OCI-LY1 (cell line): ENCODE measurements at regions not wholly inside any gene's neighbourhood (a gene's known extent, or its start where the extent isn't known, plus 50 kb on each side); places are given as distances from the start of the nearest gene placed in this dataset.

Source experiments
- H2AFZ ChIP-seq: fragments of 200-600 bp; sonication (generic), shearing (Covaris generic); 2 replicates; pipeline ENCODE4 v1.6.0; 2014; ENCODE audit warnings: antibody characterized with exemption, mild to moderate bottlenecking, low read length
- H3F3A ChIP-seq: fragments of 200-600 bp; sonication (generic), shearing (Covaris generic); 2 replicates; pipeline ENCODE4 v1.6.0; 2014; ENCODE audit warnings: mild to moderate bottlenecking, antibody characterized with exemption, low read length, moderate library complexity; ENCODE audit not compliant: insufficient read depth
- H3K27ac ChIP-seq: fragments of 200-600 bp; sonication (generic); 2 replicates; pipeline ENCODE4 v1.5.1; 2014; ENCODE audit warnings: low read length, mixed run types, mild to moderate bottlenecking, low read depth; ENCODE audit not compliant: poor library complexity, severe bottlenecking
- H3K27me3 ChIP-seq: fragments of 200-600 bp; sonication (generic); 2 replicates; pipeline ENCODE4 v1.6.0; 2014; ENCODE audit warnings: antibody characterized with exemption, mild to moderate bottlenecking, low read length, moderate library complexity; ENCODE audit not compliant: insufficient read depth
- H3K36me3 ChIP-seq: fragments of 200-600 bp; sonication (generic); 2 replicates; pipeline ENCODE4 v1.6.1; 2014; ENCODE audit warnings: mild to moderate bottlenecking, antibody characterized with exemption, low read length, moderate library complexity, mixed read lengths; ENCODE audit not compliant: insufficient read depth
- H3K4me1 ChIP-seq: fragments of 200-600 bp; sonication (generic); 2 replicates; pipeline ENCODE4 v1.5.1; 2014; ENCODE audit warnings: mild to moderate bottlenecking, low read length, moderate library complexity; ENCODE audit not compliant: insufficient read depth, severe bottlenecking
- H3K4me2 ChIP-seq: fragments of 200-600 bp; sonication (generic), shearing (Covaris generic); 2 replicates; pipeline ENCODE4 v1.6.1; 2014; ENCODE audit warnings: low read length
- H3K4me3 ChIP-seq: fragments of 200-600 bp; sonication (generic); 2 replicates; pipeline ENCODE4 v1.5.1; 2014; ENCODE audit warnings: low read length, low read depth, mild to moderate bottlenecking, mixed read lengths; ENCODE audit not compliant: poor library complexity, severe bottlenecking
- H3K79me2 ChIP-seq: fragments of 200-600 bp; shearing (Covaris generic); 2 replicates; pipeline ENCODE4 v1.6.1; 2016; ENCODE audit warnings: mixed run types, low read length, mixed read lengths; ENCODE audit not compliant: insufficient read depth
- H3K9ac ChIP-seq: fragments of 200-600 bp; sonication (generic), shearing (Covaris generic); 2 replicates; pipeline ENCODE4 v1.6.1; 2014; ENCODE audit warnings: mild to moderate bottlenecking, low read length, mixed read lengths
- H3K9me2 ChIP-seq: fragments of 200-600 bp; sonication (generic), shearing (Covaris generic); 2 replicates; pipeline ENCODE4 v1.6.1; 2014; ENCODE audit warnings: low read depth, mild to moderate bottlenecking, low read length, mixed read lengths
- H3K9me3 ChIP-seq: fragments of 200-600 bp; shearing (Covaris generic); 2 replicates; pipeline ENCODE4 v1.6.1; 2014; ENCODE audit warnings: low read length, mixed read lengths
- H4K20me1 ChIP-seq: fragments of 200-600 bp; sonication (generic), shearing (Covaris generic); 2 replicates; pipeline ENCODE4 v1.6.0; 2016; ENCODE audit warnings: mild to moderate bottlenecking, low read length; ENCODE audit not compliant: insufficient read depth
- EZH2 ChIP-seq: fragments of 200-600 bp; sonication (generic), shearing (Covaris generic); IDR thresholded peaks from 2 replicates; pipeline ENCODE4 v1.8.0; 2017; ENCODE audit warnings: borderline replicate concordance, mixed run types, mild to moderate bottlenecking, antibody characterized with exemption, low read length, moderate library complexity, mixed read lengths
- TF ChIP-seq, protein P1 (sequence below): fragments of 200-600 bp; sonication (generic), shearing (Covaris generic); IDR thresholded peaks from 2 replicates; pipeline ENCODE4 v1.5.1; 2017; ENCODE audit warnings: mild to moderate bottlenecking, antibody characterized with exemption, low read length, moderate library complexity, mixed read lengths

DNA sequence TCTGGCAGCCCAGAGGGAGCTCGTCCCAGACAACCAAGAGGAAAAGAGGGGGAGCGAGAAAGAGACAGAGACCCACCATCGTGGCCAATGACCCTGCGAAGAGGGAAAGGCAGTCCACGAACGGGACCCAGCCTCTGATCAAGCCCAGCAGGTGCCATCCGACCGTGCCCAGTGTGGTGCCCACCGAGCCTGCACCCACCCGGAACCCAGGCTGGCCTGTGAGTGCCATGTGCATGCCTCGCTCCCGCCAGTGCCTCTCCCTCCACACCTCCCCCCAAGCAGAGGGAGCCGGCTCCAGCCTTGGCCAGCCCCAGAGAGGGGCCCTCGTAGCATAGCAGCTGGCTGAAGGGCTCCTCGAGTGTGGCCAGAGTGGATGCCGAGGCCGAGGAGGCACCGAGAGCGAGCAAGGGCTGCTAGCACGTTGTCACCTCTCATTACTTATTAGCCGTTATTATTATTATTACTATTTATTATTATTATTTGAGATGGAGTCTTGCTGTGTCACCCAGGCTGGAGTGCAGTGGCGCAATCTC, 130.7 kb upstream of the CHRM3 start:
- Histone ChIP-seq H3F3A (no peaks in the 10 kb centered on the region), H3K9me3 (no peaks in the 10 kb centered on the region), H3K27me3 (no peaks in the 10 kb centered on the region), H3K9ac (no peak overlapping the region), H3K36me3 (no peaks in the 10 kb centered on the region), H3K9me2 (no peaks in the 10 kb centered on the region), H4K20me1 (no peaks in the 10 kb centered on the region), H2AFZ (no peak overlapping the region), H3K27ac (no peak overlapping the region), H3K4me3 (no peak overlapping the region), H3K4me2 (no peak overlapping the region), H3K4me1 (no peaks in the 10 kb centered on the region), H3K79me2 (no peaks in the 10 kb centered on the region)
- no peak for TF ChIP-seq EZH2
- TF ChIP-seq, protein P1, sequence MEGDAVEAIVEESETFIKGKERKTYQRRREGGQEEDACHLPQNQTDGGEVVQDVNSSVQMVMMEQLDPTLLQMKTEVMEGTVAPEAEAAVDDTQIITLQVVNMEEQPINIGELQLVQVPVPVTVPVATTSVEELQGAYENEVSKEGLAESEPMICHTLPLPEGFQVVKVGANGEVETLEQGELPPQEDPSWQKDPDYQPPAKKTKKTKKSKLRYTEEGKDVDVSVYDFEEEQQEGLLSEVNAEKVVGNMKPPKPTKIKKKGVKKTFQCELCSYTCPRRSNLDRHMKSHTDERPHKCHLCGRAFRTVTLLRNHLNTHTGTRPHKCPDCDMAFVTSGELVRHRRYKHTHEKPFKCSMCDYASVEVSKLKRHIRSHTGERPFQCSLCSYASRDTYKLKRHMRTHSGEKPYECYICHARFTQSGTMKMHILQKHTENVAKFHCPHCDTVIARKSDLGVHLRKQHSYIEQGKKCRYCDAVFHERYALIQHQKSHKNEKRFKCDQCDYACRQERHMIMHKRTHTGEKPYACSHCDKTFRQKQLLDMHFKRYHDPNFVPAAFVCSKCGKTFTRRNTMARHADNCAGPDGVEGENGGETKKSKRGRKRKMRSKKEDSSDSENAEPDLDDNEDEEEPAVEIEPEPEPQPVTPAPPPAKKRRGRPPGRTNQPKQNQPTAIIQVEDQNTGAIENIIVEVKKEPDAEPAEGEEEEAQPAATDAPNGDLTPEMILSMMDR: no peak

DNA sequence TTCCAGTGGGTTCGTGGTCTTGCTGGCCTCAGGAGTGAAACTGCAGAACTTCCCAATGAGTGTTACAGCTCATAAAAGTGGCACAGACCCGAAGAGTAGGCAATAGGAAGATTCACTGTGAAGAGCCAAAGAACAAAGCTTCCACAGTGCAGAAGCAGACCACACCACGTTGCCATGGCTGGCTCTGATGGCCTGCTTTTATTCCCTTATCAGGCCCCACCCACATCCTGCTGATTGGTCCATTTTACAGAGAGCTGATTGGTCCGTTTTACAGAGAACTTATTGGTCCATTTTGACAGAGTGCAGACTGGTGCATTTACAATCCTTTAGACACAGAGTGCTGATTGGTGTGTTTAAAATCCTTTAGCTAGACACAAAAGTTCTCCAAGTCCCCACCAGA, 131.4 kb upstream of the CHRM3 start:
- Histone ChIP-seq H3K4me1 (no peaks in the 10 kb centered on the region), H3K9me2 (no peaks in the 10 kb centered on the region), H2AFZ (no peak overlapping the region), H3K9ac (no peak overlapping the region), H3K36me3 (no peaks in the 10 kb centered on the region), H3K27ac (no peak overlapping the region), H3K9me3 (no peaks in the 10 kb centered on the region), H3F3A (no peaks in the 10 kb centered on the region), H4K20me1 (no peaks in the 10 kb centered on the region), H3K79me2 (no peaks in the 10 kb centered on the region), H3K27me3 (no peaks in the 10 kb centered on the region), H3K4me2 (no peak overlapping the region), H3K4me3 (no peak overlapping the region)
- no peak for TF ChIP-seq EZH2
- TF ChIP-seq, protein P1: no peak

DNA sequence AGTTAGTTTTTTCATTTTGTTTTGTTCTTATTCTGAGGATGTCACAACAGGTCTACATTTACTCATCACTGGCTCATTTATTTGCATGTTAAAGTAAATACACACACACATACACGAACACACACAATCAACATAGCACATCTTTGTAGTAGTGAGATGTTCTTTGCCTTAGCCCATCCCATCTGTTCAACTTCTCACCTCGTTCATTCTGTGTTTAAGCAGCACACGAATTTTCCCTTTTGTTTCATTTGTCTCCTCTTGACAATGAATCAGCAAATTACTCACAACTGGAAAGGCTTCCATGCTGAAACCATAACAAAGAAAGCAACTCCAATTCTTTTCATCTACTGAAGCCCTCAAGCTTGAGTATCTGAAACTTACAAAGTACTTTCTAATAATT, 133.3 kb upstream of the CHRM3 start:
- Histone ChIP-seq H3K4me3 (no peak overlapping the region), H4K20me1 (no peaks in the 10 kb centered on the region), H3K79me2 (no peaks in the 10 kb centered on the region), H2AFZ (no peak overlapping the region), H3K36me3 (no peaks in the 10 kb centered on the region), H3K9me2 (no peaks in the 10 kb centered on the region), H3K9ac (no peak overlapping the region), H3K27me3 (no peaks in the 10 kb centered on the region), H3K4me1 (no peaks in the 10 kb centered on the region), H3K9me3 (no peaks in the 10 kb centered on the region), H3K4me2 (no peak overlapping the region), H3K27ac (no peak overlapping the region), H3F3A (no peaks in the 10 kb centered on the region)
- TF ChIP-seq EZH2: no peak
- TF ChIP-seq, protein P1: no peak
